OCI-LY3 (cell line): ENCODE measurements at regions not wholly inside any gene's neighbourhood (a gene's known extent, or its start where the extent isn't known, plus 50 kb on each side); places are given as distances from the start of the nearest gene placed in this dataset.

Experiments
- EZH2phosphoT487 ChIP-seq: fragments of 200-600 bp; shearing (Covaris generic); IDR thresholded peaks from 2 replicates; pipeline ENCODE4 v1.6.1; 2018; ENCODE audit warnings: antibody characterized with exemption, mixed run types, low read depth
- TF ChIP-seq, protein P1 (sequence below): fragments of 200-600, 300-600 bp; sonication (generic); IDR thresholded peaks from 2 replicates; pipeline ENCODE4 v1.5.1; 2014; ENCODE audit warnings: antibody characterized with exemption, low read length, low read depth

DNA sequence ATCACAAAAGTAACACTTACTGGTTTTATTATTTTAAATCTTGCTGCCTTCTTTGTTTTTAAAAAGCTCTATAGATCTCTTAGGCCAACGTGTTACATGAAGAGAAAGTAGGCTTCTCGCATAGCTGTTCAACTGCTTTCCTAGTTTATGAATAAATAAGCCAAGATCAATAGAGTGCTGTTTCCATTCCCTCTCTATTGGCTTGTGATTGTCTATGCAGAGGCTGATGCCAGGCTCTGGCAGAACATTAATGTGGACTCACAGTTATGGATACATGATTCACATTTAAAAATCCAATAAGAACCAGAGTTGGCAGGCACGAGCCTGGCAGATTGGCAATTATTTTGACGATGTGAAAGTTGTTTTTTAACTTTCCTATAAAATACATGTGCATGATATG is 137.5 kb downstream of the GNAT3 start:
- TF ChIP-seq, protein P1, sequence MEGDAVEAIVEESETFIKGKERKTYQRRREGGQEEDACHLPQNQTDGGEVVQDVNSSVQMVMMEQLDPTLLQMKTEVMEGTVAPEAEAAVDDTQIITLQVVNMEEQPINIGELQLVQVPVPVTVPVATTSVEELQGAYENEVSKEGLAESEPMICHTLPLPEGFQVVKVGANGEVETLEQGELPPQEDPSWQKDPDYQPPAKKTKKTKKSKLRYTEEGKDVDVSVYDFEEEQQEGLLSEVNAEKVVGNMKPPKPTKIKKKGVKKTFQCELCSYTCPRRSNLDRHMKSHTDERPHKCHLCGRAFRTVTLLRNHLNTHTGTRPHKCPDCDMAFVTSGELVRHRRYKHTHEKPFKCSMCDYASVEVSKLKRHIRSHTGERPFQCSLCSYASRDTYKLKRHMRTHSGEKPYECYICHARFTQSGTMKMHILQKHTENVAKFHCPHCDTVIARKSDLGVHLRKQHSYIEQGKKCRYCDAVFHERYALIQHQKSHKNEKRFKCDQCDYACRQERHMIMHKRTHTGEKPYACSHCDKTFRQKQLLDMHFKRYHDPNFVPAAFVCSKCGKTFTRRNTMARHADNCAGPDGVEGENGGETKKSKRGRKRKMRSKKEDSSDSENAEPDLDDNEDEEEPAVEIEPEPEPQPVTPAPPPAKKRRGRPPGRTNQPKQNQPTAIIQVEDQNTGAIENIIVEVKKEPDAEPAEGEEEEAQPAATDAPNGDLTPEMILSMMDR: no peak
- no peak for TF ChIP-seq EZH2phosphoT487
